Thoracic aorta (tissue), 2 donors: ENCODE measurements at regions not wholly inside any gene's neighbourhood (a gene's known extent, or its start where the extent isn't known, plus 50 kb on each side); places are given as distances from the start of the nearest gene placed in this dataset.

Experiments used
- ATAC-seq: fragments of 150-250 bp; one replicate; pipeline ENCODE4 v1.8.0; 2017; ENCODE audit warnings: low read depth; ENCODE audit not compliant: insufficient number of reproducible peaks, low FRiP score
- DNase-seq: peaks from one replicate; pipeline ENCODE4 v3.0.0-alpha.2; 2020; ENCODE audit warnings: low spot score
- H3K27ac ChIP-seq, 2 donors: fragments of 200-600 bp; sonication (generic); 1 replicate in 1 of 2; 2 replicates in 1 of 2; pipeline ENCODE4 v1.5.1; 2016; ENCODE audit warnings: mild to moderate bottlenecking in 2 of 2, moderate library complexity in 2 of 2
- H3K27me3 ChIP-seq: fragments of 200-600 bp; sonication (generic); replicated peaks from 2 replicates; pipeline ENCODE4 v1.6.0; 2016; ENCODE audit warnings: mild to moderate bottlenecking; ENCODE audit not compliant: insufficient read depth
- H3K36me3 ChIP-seq: fragments of 200-600 bp; sonication (generic); one replicate; pipeline ENCODE4 v1.5.1; 2016
- H3K4me1 ChIP-seq, 2 donors: fragments of 200-600 bp; sonication (generic); 1 replicate in 1 of 2; 2 replicates in 1 of 2; pipeline versions ENCODE4 v1.5.1 to v1.6.0; 2016; ENCODE audit warnings: low read depth in 2 of 2, mild to moderate bottlenecking in 1 of 2; ENCODE audit not compliant: control insufficient read depth in 1 of 2
- H3K4me3 ChIP-seq: fragments of 200-600 bp; sonication (generic); 2 replicates; pipeline ENCODE4 v1.5.1; 2016; ENCODE audit warnings: mild to moderate bottlenecking
- H3K9me3 ChIP-seq: fragments of 200-600 bp; sonication (generic); 2 replicates; pipeline ENCODE4 v1.5.1; 2016
- CTCF ChIP-seq: fragments of 200-600 bp; sonication (generic); IDR thresholded peaks from one replicate; pipeline ENCODE4 v1.5.1; 2019; ENCODE audit warnings: antibody characterized with exemption

- Histone ChIP-seq H3K4me1 (no peaks in the 10 kb centered on the region), H3K27ac (no peak overlapping the region), H3K9me3 (no peaks in the 10 kb centered on the region), H3K4me3 (no peak overlapping the region), H3K27me3 (no peaks in the 10 kb centered on the region), H3K36me3 (no peaks in the 10 kb centered on the region)
- DNase-seq, result no peak
- no peak for TF ChIP-seq CTCF
- ATAC-seq, result no peak
Measured at GRCh38 chr2:47996808-47997207, 90.5 kb upstream of the FBXO11 start.

- H3K27ac ChIP-seq, result no peak overlapping the region
- H3K4me3 ChIP-seq, result no peak overlapping the region
- no peak for TF ChIP-seq CTCF
- H3K36me3 ChIP-seq, result no peaks in the 10 kb centered on the region
- no peak for ATAC-seq
- H3K27me3 ChIP-seq, result no peaks in the 10 kb centered on the region
- no peaks in the 10 kb centered on the region for H3K4me1 ChIP-seq
- no peaks in the 10 kb centered on the region for H3K9me3 ChIP-seq
- no peak for DNase-seq
Measured at GRCh38 chr2:47999512-47999911, 93.2 kb upstream of the FBXO11 start.

- ATAC-seq (no peak), DNase-seq (no peak)
- no peak for TF ChIP-seq CTCF
- Histone ChIP-seq H3K4me1 (no peaks in the 10 kb centered on the region), H3K27ac (no peak overlapping the region), H3K36me3 (no peaks in the 10 kb centered on the region), H3K27me3 (no peaks in the 10 kb centered on the region), H3K4me3 (no peak overlapping the region), H3K9me3 (no peaks in the 10 kb centered on the region)
Measured at GRCh38 chr2:48001498-48001897, 95.2 kb upstream of the FBXO11 start.

- H3K27ac ChIP-seq, result no peak overlapping the region
- no peaks in the 10 kb centered on the region for H3K4me1 ChIP-seq
- no peaks in the 10 kb centered on the region for H3K27me3 ChIP-seq
- DNase-seq (no peak), ATAC-seq (no peak)
- H3K36me3 ChIP-seq, result no peaks in the 10 kb centered on the region
- no peak for TF ChIP-seq CTCF
- no peak overlapping the region for H3K4me3 ChIP-seq
- no peaks in the 10 kb centered on the region for H3K9me3 ChIP-seq
Measured at GRCh38 chr2:48006094-48006493, 99.8 kb upstream of the FBXO11 start.

GRCh38 chr2:48007699-48008268, 101.5 kb upstream of the FBXO11 start:
- H3K27ac ChIP-seq, result no peak overlapping the region
- no peaks in the 10 kb centered on the region for H3K27me3 ChIP-seq
- no peaks in the 10 kb centered on the region for H3K36me3 ChIP-seq
- no peak for TF ChIP-seq CTCF
- no peak overlapping the region for H3K4me3 ChIP-seq
- no peaks in the 10 kb centered on the region for H3K9me3 ChIP-seq
- no peaks in the 10 kb centered on the region for H3K4me1 ChIP-seq
- DNase-seq, result no peak
- no peak for ATAC-seq
